Astrocyte (in vitro differentiated cells and primary cell): ENCODE measurements at regions not wholly inside any gene's neighbourhood (a gene's known extent, or its start where the extent isn't known, plus 50 kb on each side); places are given as distances from the start of the nearest gene placed in this dataset.

Experiments used
- DNase-seq: peaks from one replicate; pipeline ENCODE4 v3.0.0-alpha.2; 2010; ENCODE audit warnings: low read depth
- FAIRE-seq: peaks from 2 replicates; lab custom pipeline; 2011; peaks lifted over from hg19 to GRCh38; lab: Jason Lieb, UNC
- H2AFZ ChIP-seq: 2 replicates; pipeline ENCODE4 v1.6.0; 2012; ENCODE audit warnings: low read depth, low read length, inconsistent platforms
- H3K27ac ChIP-seq: 2 replicates; pipeline ENCODE4 v1.5.1; 2011; ENCODE audit warnings: low read depth, low read length, inconsistent platforms
- H3K27me3 ChIP-seq: 2 replicates; pipeline ENCODE4 v1.6.0; 2011; ENCODE audit warnings: low read length, inconsistent platforms; ENCODE audit not compliant: insufficient read depth
- H3K36me3 ChIP-seq: 2 replicates; pipeline ENCODE4 v1.5.1; 2011; ENCODE audit warnings: low read length, inconsistent platforms; ENCODE audit not compliant: insufficient read depth
- H3K4me1 ChIP-seq: 2 replicates; pipeline ENCODE4 v1.5.1; 2011; ENCODE audit warnings: low read length, inconsistent platforms; ENCODE audit not compliant: insufficient read depth
- H3K4me2 ChIP-seq: 2 replicates; pipeline ENCODE4 v1.6.0; 2012; ENCODE audit warnings: low read length, inconsistent platforms
- H3K4me3 ChIP-seq: 2 replicates; pipeline ENCODE4 v1.5.1; 2011; ENCODE audit warnings: low read depth, mild to moderate bottlenecking, low read length, inconsistent platforms; ENCODE audit not compliant: insufficient read depth
- H3K79me2 ChIP-seq: 2 replicates; pipeline ENCODE4 v1.6.0; 2012; ENCODE audit warnings: mild to moderate bottlenecking, low read length, inconsistent platforms; ENCODE audit not compliant: insufficient read depth
- H3K9ac ChIP-seq: 2 replicates; pipeline ENCODE4 v1.6.0; 2012; ENCODE audit warnings: mild to moderate bottlenecking, low read length, inconsistent platforms
- H3K9me3 ChIP-seq: 2 replicates; pipeline ENCODE4 v1.5.1; 2012; ENCODE audit warnings: low read depth, mild to moderate bottlenecking, low read length, inconsistent platforms; ENCODE audit not compliant: insufficient read depth
- H4K20me1 ChIP-seq: 2 replicates; pipeline ENCODE4 v1.6.0; 2012; ENCODE audit warnings: low read length, inconsistent platforms; ENCODE audit not compliant: insufficient read depth
- H3K27ac Mint-ChIP-seq: one replicate; pipeline ENCODE4 v1.8.0; 2021; ENCODE audit warnings: mild to moderate bottlenecking, mixed read lengths; ENCODE audit not compliant: unreplicated experiment
- H3K27me3 Mint-ChIP-seq: one replicate; pipeline ENCODE4 v1.8.0; 2021; ENCODE audit warnings: low read depth, mixed read lengths; ENCODE audit not compliant: unreplicated experiment
- H3K36me3 Mint-ChIP-seq: one replicate; pipeline ENCODE4 v1.8.0; 2021; ENCODE audit warnings: low read depth, mixed read lengths; ENCODE audit not compliant: unreplicated experiment
- H3K4me1 Mint-ChIP-seq: one replicate; pipeline ENCODE4 v1.8.0; 2021; ENCODE audit warnings: low read depth, mixed read lengths; ENCODE audit not compliant: unreplicated experiment
- H3K4me3 Mint-ChIP-seq: one replicate; pipeline ENCODE4 v1.8.0; 2021; ENCODE audit warnings: mild to moderate bottlenecking, moderate library complexity, mixed read lengths; ENCODE audit not compliant: unreplicated experiment
- H3K9me3 Mint-ChIP-seq: one replicate; pipeline ENCODE4 v1.8.0; 2021; ENCODE audit warnings: mild to moderate bottlenecking, mixed read lengths; ENCODE audit not compliant: unreplicated experiment
- EZH2 ChIP-seq: IDR thresholded peaks from 2 replicates; pipeline ENCODE4 v1.6.1; 2012; ENCODE audit warnings: mild to moderate bottlenecking, low read length, inconsistent platforms; ENCODE audit not compliant: insufficient read depth
- TF ChIP-seq, protein P1 (sequence below): IDR thresholded peaks from 2 replicates; pipeline ENCODE4 v1.5.1; 2011; ENCODE audit warnings: low read depth, mild to moderate bottlenecking, inconsistent platforms, low read length, moderate library complexity; ENCODE audit not compliant: insufficient read depth

DNA sequence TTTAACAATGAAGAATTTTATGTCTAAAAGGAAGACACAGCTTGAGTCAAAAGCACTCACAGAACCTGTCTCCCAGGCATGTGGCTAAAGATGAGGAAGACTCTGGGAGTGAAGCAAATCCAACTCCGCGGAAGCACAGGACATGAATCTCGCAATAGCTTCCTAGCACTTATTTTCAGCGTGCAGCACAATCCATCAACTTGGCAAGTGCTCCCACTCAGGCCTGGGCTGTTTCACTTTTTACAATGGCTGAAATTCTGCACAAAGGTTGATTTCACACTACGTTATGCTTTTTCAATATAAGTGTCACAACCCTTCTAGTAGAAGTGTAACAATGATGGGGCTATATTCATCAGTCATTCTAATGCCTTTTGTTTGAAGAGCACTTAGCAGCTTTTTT is 180.2 kb downstream of the XPNPEP1 start:
- no peaks in the 10 kb centered on the region for H3K4me1 ChIP-seq
- H4K20me1 ChIP-seq: no peaks in the 10 kb centered on the region
- Mint-ChIP-seq H3K4me1 (peaks cover 2% of the 10 kb centered on the region), H3K27me3 (peaks cover 7% of the 10 kb centered on the region), H3K36me3 (no peaks in the 10 kb centered on the region), H3K27ac (no peak overlapping the region), H3K4me3 (no peak overlapping the region), H3K9me3 (no peaks in the 10 kb centered on the region)
- H3K9me3 ChIP-seq: no peaks in the 10 kb centered on the region
- no peak overlapping the region for H3K9ac ChIP-seq
- no peaks in the 10 kb centered on the region for H3K79me2 ChIP-seq
- no peak for FAIRE-seq
- no peaks in the 10 kb centered on the region for H3K36me3 ChIP-seq
- DNase-seq: no peak
- no peak overlapping the region for H3K4me2 ChIP-seq
- no peak overlapping the region for H2AFZ ChIP-seq
- H3K27me3 ChIP-seq: no peaks in the 10 kb centered on the region
- no peak overlapping the region for H3K27ac ChIP-seq
- TF ChIP-seq, protein P1, sequence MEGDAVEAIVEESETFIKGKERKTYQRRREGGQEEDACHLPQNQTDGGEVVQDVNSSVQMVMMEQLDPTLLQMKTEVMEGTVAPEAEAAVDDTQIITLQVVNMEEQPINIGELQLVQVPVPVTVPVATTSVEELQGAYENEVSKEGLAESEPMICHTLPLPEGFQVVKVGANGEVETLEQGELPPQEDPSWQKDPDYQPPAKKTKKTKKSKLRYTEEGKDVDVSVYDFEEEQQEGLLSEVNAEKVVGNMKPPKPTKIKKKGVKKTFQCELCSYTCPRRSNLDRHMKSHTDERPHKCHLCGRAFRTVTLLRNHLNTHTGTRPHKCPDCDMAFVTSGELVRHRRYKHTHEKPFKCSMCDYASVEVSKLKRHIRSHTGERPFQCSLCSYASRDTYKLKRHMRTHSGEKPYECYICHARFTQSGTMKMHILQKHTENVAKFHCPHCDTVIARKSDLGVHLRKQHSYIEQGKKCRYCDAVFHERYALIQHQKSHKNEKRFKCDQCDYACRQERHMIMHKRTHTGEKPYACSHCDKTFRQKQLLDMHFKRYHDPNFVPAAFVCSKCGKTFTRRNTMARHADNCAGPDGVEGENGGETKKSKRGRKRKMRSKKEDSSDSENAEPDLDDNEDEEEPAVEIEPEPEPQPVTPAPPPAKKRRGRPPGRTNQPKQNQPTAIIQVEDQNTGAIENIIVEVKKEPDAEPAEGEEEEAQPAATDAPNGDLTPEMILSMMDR: no peak
- TF ChIP-seq EZH2: no peak
- H3K4me3 ChIP-seq: no peak overlapping the region

DNA sequence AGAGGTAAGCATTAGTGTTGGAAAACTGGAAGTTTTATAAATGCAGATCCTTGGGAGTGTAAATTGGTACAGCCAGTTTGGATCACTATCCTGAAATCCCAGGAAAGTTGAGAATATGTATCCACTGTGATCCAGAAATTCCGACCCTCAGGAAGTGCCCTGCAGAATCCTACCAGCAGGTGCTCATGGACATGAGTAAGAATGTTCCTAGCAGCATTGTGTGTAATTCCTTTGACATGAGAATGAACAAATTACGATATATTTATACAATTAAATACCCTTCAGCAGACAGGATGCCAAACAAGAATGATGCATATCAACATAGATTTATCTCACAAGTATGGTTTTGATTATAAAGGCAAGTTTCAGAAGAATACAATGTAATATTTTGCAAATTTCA is 181.6 kb downstream of the XPNPEP1 start:
- H4K20me1 ChIP-seq: no peaks in the 10 kb centered on the region
- H3K27me3 Mint-ChIP-seq: peaks cover 7% of the 10 kb centered on the region
- H3K4me3 ChIP-seq: no peak overlapping the region
- H3K9me3 Mint-ChIP-seq: no peaks in the 10 kb centered on the region
- no peaks in the 10 kb centered on the region for H3K36me3 Mint-ChIP-seq
- no peaks in the 10 kb centered on the region for H3K79me2 ChIP-seq
- no peaks in the 10 kb centered on the region for H3K9me3 ChIP-seq
- H3K27ac ChIP-seq: no peak overlapping the region
- no peak overlapping the region for H3K27ac Mint-ChIP-seq
- no peak overlapping the region for H2AFZ ChIP-seq
- DNase-seq (no peak), FAIRE-seq (no peak)
- H3K9ac ChIP-seq: no peak overlapping the region
- H3K4me2 ChIP-seq: no peak overlapping the region
- TF ChIP-seq EZH2: no peak
- TF ChIP-seq, protein P1: no peak
- no peaks in the 10 kb centered on the region for H3K4me1 ChIP-seq
- no peaks in the 10 kb centered on the region for H3K36me3 ChIP-seq
- H3K4me3 Mint-ChIP-seq: no peak overlapping the region
- no peaks in the 10 kb centered on the region for H3K27me3 ChIP-seq
- H3K4me1 Mint-ChIP-seq: peaks cover 2% of the 10 kb centered on the region

DNA sequence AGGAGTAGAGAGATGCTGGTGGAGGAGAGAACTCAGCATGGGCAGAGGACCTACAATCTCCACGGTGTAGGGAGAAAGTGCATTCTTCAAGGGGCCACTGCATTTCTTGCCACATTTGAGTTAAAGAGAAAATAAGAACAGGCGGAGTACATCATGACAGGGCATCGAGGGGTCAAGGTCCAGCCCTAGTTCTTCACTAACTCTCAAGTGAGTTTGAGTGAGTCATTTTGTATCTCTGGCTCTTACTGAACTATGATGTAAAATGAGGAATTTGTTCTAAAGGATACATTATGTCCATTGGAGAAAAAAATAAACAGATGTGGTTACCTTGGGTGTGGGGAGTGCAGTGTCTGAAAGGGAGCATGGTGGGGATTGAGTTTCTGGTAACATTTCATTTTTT is 182.9 kb downstream of the XPNPEP1 start:
- TF ChIP-seq, protein P1: no peak
- TF ChIP-seq EZH2: no peak
- no peak overlapping the region for H3K27ac Mint-ChIP-seq
- H2AFZ ChIP-seq: no peak overlapping the region
- no peak overlapping the region for H3K9ac ChIP-seq
- H3K4me1 ChIP-seq: no peaks in the 10 kb centered on the region
- no peaks in the 10 kb centered on the region for H4K20me1 ChIP-seq
- peaks cover 4% of the 10 kb centered on the region for H3K27me3 Mint-ChIP-seq
- DNase-seq (no peak), FAIRE-seq (no peak)
- no peaks in the 10 kb centered on the region for H3K27me3 ChIP-seq
- no peak overlapping the region for H3K4me3 ChIP-seq
- H3K4me3 Mint-ChIP-seq: no peak overlapping the region
- H3K4me2 ChIP-seq: no peak overlapping the region
- no peaks in the 10 kb centered on the region for H3K9me3 Mint-ChIP-seq
- peaks cover 2% of the 10 kb centered on the region for H3K4me1 Mint-ChIP-seq
- no peaks in the 10 kb centered on the region for H3K36me3 ChIP-seq
- no peaks in the 10 kb centered on the region for H3K9me3 ChIP-seq
- no peaks in the 10 kb centered on the region for H3K79me2 ChIP-seq
- H3K27ac ChIP-seq: no peak overlapping the region
- no peaks in the 10 kb centered on the region for H3K36me3 Mint-ChIP-seq
